GM23248 (cell line): ENCODE measurements at regions not wholly inside any gene's neighbourhood (a gene's known extent, or its start where the extent isn't known, plus 50 kb on each side); places are given as distances from the start of the nearest gene placed in this dataset.

Source experiments
- EZH2 ChIP-seq: fragments of 200-600 bp; sonication (generic); IDR thresholded peaks from 2 replicates; pipeline ENCODE4 v1.6.1; 2018; ENCODE audit warnings: antibody characterized with exemption, mild to moderate bottlenecking; ENCODE audit not compliant: insufficient read depth, poor library complexity, severe bottlenecking
- EZH2phosphoT487 ChIP-seq: fragments of 200-600 bp; sonication (generic); IDR thresholded peaks from 2 replicates; pipeline ENCODE4 v1.6.1; 2018; ENCODE audit warnings: antibody characterized with exemption, moderate library complexity, mild to moderate bottlenecking, low read depth; ENCODE audit not compliant: insufficient read depth

DNA sequence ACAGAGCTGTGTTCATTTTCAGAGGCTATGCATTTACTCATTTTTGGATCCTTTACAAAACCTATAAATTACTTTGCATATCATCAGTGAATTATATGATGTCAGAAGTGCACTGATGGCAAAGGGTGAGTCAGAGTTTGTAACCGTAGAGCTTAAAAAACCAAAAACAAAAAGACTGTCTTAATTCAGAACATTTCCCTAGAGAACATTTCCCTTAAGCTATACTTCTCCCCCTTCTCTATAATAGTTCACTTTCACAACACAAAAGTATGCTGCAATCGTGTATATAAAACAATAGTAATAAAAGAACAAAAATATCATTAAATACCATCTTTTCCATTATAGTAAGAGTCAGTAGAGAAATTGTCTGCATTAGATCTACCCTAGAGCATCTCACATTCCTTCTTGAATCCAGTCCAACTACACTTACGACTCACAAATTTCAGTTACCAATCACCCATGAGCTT lies 934.9 kb downstream of the LRFN5 start:
- TF ChIP-seq EZH2: no peak
- TF ChIP-seq EZH2phosphoT487: no peak
